Activated effector memory CD4-positive, alpha-beta T cell treated with anti-CD3 and anti-CD28 coated beads, Interleukin-2, amount 50 U/mL, for 16 hours (primary cell): ENCODE measurements at regions not wholly inside any gene's neighbourhood (a gene's known extent, or its start where the extent isn't known, plus 50 kb on each side); places are given as distances from the start of the nearest gene placed in this dataset.

Experiments used
- DNase-seq: peaks from one replicate; pipeline ENCODE4 v3.0.0-alpha.2; 2020

DNA sequence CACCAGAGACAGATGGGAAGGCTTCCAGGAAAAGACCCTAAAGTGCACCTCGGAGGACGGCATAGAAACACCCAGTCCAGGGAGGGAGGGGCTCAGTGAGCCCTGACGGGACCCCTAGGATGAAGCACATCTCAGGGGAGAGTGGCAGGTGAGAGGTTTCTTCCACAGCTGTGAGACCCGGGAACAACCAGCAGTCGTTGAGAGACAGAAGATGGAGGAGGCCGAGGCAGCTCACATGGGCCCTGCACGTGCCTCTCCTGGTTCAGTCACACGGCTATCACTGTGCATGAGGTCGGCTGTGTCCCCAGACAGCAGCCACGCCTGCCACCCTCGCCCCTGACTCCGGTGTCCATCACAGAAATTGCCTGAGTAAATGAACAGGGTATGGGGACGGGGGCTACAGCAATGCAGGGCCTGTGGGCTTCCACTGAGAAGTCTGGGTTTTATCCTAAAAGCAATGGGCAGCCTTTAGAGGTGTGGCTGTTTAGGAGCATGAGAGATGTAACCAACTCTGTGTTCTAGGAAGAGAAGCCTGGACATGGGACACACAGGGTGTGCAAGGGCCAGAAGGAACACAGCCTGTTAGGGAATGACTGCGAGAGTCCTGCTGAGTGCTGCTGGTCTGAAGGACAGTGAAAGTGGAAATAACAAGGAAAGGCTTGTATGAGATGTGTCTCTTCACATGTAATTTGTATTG lies 102.0 kb downstream of the TMEM18 start:
- no peak for DNase-seq

DNA sequence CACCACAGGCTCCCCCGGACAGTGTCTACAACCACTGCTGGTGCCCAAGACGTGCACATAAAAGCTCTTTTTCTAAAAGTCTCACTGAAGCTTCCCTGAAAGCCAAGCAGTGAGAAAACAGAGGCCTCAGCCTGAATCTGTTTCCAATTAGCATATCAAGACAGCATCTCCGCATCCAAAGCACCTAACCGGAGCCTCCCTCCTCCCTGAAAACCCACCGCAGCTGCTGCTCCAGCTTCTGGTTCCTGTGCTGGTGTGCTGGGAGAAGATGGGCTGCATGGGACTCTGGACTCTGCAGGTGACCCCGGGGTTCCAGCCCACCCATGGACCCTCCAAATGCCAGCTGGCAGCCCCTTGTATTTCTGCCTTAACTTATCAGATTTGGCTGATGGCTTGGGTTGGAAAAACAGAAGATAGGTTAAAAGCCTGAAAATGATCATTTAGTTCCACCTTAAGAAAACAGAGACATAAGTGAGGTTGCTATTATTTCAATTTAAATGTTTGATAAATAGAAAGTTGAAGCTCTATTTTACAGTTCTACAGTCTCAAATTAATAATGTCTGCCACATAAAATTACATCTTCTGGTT lies 103.3 kb downstream of the TMEM18 start:
- no peak for DNase-seq

DNA sequence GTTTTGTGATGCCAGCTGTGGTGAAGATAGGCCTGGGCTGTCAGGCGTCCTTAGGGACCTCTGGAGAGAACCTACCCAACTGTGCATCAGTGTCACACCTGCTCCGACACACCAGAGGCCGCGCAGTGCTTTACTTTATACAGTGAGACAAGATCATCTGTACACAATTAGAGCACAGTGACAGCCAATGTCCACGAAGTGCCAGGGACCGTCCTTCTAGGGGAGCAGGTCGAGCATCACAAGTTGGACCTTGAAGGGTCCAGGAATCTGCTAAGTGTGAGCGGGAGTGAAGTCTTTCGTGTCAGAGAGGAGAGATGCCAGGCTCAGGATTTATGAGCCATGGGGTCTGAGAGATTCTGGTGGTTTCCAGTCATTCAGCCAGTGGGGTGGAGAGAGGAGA lies 104.2 kb downstream of the TMEM18 start:
- DNase-seq = no peak

DNA sequence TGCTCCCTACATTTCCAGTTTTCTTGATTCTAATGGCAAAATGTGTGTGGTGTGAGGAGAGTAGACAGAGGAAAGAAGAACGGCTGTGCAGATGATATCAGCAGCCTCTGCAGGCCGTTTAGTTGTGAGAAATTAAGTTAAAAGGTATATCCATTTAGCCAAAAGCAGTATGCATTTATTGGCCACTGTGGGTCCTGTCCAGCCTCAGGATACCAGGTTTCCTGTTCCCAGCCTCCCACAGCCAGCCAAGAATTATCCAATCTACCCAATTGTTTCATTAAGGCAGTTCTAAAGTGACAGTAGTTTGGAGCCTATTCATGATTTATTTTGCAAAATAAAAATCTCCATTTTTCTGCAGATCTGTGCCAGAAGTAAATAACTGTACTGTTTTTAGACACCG lies 107.5 kb downstream of the TMEM18 start:
- no peak for DNase-seq

DNA sequence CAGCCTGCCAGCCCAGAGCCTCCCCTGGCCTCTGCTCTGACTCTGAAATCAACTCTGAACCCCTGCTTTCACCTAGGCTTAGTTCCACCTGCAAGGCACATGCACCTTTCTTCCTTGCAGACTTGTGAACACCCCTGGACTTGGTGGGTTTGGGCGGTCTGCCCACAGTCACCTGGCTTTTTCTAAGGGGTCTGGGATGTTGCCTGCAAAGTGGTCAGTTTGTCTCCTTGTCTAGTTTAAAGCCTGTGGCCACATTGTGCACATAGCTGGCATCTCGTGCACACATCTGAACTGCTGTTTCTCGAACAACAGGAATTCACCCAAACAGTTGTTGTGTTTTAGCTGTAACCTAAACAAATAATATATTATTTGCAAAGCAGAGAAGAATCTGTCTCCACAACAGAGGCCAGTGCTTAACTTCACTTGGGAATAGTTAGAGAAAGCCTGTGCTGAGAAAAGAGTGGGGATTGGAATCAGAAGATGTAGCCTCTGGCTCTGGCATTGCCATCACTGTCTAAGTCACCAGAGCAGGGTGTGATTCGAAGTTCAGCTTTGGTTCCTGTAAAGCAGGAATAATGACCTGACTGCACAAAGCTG lies 108.5 kb downstream of the TMEM18 start:
- no peak for DNase-seq

DNA sequence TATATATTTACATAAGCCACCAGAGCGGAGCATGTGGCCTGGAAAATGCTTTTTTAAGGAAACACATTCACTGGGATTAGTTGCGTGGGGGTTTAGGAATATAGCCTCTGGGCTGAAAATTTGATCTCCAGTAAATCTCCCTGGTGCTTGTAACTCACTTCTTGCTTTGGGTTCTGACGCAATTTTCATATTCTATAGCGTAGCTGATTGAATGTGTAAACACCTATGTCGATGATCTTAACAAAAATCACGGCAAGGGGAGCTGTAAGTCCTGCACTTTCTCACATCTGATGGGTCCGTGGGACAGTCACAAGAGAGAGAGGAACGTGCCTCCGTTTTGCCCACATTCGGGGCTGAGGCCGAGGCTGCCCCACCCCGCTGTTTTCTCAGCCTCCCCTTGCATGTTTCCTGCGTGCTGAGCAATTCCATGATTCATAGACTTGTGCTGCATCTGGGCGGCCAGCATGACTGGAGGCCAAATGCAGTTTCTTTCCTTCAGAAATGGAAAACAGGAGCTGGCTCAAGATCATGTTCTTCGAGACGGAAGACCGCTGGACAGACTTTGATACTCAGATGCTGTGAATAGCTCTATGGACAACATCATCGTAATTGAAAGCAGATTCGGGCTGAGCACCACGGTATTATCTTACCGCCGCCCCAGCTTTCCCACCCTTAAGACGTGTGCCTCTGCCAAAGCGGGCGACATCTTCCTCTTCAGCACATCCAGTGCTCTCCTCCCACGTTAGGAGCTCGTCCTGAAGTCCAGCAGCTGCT lies 109.2 kb downstream of the TMEM18 start:
- DNase-seq = no peak

DNA sequence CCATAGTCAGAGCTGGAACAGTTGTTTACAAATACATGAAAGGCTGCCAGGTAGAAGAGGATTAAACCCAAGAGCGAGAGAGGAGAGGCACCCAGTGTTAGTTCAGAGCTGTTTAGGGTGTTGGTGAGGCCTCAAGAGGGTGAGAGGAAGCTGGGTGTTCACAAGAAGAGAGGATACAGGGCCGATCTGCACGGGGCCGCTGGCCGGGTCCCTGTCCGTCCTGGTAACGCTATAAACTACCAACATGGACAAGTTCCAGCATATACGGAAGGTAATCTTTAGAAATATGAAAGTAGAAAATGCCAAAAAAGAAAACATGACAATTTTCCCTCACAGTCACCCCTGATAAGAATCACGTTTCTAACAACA lies 109.7 kb downstream of the TMEM18 start:
- DNase-seq = no peak

DNA sequence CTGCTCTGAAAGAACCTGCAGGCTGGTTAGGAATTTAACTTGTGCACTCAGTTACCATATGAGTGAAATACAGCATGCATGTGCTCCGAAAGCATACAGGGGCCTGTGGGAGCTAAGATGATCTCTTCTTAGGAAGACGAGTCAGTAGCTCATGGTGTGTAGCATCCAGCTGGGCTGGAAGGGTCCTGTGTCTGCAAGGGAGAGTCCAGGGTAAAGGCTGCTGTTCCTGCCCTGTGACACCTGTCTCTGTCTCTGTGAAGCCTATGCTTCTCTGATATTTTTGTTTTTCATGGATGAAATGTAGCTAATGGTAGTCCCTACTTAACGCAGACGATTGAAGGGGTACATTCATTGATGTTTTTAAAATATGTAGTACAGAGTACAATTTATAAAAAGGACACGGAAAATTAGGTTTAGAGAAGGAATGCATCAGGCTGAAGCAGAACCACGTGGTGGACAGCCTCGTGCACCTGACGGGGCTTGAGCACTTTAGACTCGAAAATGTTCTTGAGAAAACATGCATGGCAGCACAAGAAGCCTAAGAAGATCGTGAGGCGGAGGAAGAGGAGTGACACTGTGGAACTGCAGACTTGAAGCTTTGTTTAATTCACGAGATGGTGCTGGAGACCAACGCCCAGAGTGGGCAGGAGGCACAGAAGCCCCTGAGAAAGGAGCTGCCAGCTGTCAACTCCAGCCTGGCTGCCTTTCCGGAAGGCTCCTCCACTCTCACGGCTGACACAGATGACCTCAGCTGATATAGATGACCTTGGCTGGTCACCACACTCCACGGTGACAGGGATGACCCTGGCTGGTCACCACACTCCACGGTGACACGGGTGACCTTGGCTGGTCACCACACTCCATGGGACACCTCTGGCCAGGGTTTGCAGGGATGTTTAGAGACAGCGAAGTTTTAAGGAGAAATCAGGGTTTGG lies 110.6 kb downstream of the TMEM18 start:
- no peak for DNase-seq

DNA sequence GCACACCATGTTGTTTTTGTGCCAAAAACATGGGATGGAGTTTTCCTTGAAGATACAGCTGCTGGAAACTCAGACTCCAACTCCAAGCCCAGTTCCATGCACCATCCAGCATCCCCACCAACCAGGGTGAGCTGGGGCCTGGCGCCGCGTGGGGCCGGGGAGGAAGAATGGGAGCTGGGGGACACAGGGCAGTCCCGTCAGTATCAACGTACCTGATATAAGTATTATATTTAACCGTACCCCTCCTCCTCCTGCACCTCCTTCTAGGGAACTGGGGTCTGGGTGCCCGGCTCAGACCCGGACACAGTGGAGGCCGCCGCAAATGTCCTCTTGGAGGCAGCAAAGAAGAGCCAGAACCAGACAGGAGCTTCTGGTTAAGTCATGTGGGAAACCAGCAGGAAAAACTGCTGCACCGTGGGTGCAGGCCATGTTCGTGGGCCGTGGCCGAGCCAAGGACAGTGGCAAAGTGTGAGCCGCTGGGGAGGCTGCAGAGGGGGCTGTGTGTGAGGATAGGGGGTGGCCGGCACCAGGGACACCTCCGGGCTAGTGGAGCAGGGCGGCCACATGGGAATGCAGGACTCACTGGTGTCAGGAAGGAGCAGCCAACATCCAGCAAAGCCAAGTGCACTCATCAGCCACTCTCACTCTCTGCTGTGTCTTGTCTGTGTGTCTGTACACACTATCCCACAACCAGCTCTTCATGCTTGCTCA lies 112.6 kb downstream of the TMEM18 start:
- no peak for DNase-seq

DNA sequence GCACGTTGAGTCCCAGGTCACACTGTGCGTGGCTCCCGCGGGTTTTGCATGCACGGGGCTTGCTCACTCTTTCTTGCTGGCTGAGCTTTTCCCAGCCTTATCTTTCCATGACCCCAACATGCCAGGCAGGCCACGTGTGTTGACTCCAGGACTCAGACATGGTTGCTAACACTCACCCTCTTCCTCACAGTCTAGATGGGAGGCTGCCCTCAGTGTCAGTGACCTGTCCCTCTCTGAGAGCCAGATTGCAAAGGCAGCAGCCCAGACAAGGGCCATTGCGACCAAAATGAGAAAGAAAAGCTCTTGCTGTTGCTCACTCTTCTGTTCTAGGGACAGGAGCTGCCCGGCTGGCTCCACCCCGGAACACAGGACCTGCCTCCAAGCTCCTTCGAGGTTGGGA lies 113.7 kb downstream of the TMEM18 start:
- no peak for DNase-seq

DNA sequence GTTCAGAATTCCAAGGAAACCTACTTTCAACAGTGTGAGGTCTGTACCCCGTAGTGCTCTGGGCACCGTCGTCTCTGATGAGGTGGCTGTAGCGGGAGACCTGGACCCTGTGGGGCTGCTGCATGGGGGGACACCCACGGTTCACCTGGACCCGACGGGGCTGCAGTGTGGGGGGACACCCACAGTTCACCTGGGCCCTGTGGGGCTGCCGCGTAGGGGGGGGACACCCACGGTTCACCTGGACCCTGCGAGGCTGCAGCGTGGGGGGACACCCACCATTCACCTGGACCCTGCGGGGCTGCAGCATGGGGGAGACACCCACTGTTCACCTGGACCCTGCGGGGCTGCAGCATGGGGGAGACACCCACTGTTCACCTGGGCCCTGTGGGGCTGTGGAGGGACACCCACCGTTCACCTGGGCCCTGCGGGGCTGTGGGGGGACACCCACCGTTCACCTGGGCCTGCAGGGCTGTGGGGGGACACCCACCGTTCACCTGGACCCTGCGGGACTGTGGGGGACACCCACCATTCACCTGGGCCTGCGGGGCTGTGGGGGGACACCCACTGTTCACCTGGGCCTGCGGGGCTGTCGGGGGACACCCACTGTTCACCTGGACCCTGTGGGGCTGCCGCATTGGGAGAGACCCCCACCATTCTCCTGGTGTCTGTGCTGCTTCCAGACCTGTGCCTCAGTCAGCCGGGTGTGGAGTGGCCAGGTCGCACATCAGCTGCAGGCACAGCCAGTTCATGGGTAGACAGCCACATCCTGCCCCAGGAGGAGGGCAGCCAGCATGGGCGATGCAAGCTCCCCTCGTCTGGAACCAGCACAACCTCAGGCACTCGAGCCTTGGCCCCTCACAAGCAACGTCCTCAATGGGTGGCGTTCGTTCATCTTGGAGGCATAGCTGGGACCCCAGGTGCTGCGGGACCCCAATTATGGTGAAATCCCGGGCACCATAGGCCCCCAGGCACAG lies 114.5 kb downstream of the TMEM18 start:
- no peak for DNase-seq

- no peak for DNase-seq
These were observed 118.3 kb downstream of the TMEM18 start for GRCh38 chr2:558879-559278.

DNA sequence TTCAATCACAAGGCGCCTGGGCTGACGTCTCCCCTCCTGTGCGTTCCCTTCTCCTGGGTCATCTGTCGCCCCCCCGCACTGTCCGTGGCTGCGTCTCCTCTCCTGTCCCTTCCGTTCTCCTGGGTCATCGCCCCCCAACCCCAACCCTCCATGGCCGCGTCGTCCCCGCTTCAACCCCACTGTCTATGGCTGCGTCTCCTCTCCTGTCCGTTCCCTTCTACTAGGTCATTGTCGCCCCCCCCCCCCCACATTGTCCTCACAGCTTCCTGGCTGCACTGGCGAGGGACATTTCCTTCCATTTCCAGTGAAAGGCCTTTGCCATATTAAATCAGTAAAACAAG lies 118.9 kb downstream of the TMEM18 start:
- no peak for DNase-seq

GRCh38 chr2:557635-558301 lies 119.4 kb downstream of the TMEM18 start:
- no peak for DNase-seq

- DNase-seq = no peak
These were observed 120.7 kb downstream of the TMEM18 start for GRCh38 chr2:556485-556884.

DNA sequence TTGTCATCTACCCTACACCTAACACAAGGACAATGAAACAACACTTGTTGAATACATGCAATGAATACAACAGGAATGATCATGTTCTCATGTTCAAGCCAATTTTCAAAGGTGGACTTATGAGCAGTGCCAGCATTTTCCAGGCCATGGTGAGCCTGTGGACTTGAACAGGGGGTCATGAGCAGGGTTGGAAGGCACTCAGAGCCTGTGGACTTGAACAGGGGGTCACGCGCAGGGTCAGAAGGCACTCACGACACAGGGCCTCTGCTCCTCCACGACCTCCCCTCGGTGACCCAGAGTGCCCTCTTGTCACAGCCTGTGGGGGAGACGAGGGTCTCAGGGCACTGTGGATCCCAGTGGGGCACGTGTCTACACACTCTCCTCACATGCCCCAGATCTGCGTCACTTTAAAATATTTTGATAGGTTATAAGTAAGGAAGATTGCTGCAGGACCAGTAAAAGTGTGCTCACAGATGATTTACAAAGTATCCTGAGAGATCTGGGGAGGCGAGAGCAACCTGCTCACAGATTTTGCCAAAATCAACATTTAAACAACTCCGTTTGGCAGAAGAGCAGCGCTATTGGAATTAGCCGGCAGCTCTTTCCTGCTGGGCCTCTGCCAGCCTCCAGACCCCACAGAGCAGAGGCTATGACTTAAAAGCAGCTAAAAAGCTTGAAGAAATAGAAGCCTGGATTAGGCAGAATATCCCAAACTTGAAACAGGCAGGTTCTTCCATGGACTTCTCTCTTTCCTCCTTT lies 121.9 kb downstream of the TMEM18 start:
- no peak for DNase-seq

DNA sequence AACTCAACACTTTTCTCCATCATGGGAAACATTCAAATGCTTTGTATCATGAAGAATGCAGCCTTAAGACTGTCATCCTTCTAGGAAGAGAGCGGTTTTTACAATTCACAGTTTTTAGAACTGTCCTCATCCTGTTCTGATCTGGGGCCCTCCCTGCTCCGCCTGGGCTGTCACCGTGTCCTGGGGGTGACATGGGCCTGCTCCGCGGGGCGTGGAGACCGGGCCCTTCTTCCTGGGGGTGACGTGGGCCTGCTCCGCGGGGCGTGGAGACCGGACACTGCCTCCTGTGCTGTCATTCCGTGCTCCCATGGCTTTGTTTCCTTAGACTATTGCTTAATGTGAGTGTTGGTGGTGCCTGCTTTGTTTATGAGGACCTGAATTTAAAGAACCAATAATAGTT lies 122.8 kb downstream of the TMEM18 start:
- no peak for DNase-seq

GRCh38 chr2:552906-553305 lies 124.3 kb downstream of the TMEM18 start:
- DNase-seq = no peak

DNA sequence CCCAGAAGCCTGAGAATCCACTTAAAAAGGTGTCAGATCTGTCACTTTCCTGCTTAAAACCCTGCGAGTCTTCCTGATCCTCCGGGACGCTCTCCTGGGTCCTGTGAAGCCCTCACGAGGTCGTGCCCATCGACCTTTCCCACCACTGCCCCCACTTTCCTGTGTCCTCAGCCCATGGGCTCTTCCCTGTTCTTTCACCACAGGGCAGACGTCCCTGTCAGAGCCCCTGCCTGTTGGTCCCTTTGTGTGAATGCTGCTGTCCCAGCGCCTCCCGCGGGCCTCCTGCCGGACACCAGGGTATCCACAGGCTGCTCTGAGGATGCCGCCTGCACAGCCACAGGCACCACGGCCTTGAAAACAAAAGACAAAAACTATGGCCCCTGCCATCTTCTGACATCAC lies 125.6 kb downstream of the TMEM18 start:
- DNase-seq = no peak
